MG63 (cell line): ENCODE measurements at regions not wholly inside any gene's neighbourhood (a gene's known extent, or its start where the extent isn't known, plus 50 kb on each side); places are given as distances from the start of the nearest gene placed in this dataset.

ENCODE experiments used
- DNase-seq: peaks from one replicate; pipeline ENCODE4 v3.0.0-alpha.2; 2020
- H3K27me3 ChIP-seq: fragments of 250-450 bp; sonication (Bioruptor Pico); 2 replicates; pipeline ENCODE4 v1.5.1; 2020; ENCODE audit warnings: mild to moderate bottlenecking, moderate library complexity
- H3K36me3 ChIP-seq: fragments of 250-450 bp; sonication (Bioruptor Pico); 2 replicates; pipeline ENCODE4 v1.5.1; 2020; ENCODE audit warnings: mild to moderate bottlenecking, moderate library complexity
- H3K4me3 ChIP-seq: fragments of 250-450 bp; sonication (Bioruptor Pico); 2 replicates; pipeline ENCODE4 v1.5.1; 2020; ENCODE audit warnings: mild to moderate bottlenecking, moderate library complexity
- H3K9me3 ChIP-seq: fragments of 250-450 bp; sonication (Bioruptor Pico); 2 replicates; pipeline ENCODE4 v1.5.1; 2020; ENCODE audit warnings: mild to moderate bottlenecking, moderate library complexity

GRCh38 chr10:131777162-131777561 lies 123.6 kb upstream of the PPP2R2D start:
- Histone ChIP-seq H3K4me3 (no peak overlapping the region), H3K36me3 (no peaks in the 10 kb centered on the region), H3K9me3 (peaks cover 3% of the 10 kb centered on the region; the same call in 1 of the 2 replicates), H3K27me3 (no peaks in the 10 kb centered on the region)
- DNase-seq: no peak

- Histone ChIP-seq H3K9me3 (peaks cover 3% of the 10 kb centered on the region; the same call in 1 of the 2 replicates), H3K36me3 (no peaks in the 10 kb centered on the region), H3K27me3 (no peaks in the 10 kb centered on the region), H3K4me3 (no peak overlapping the region)
- no peak for DNase-seq
These were observed 122.9 kb upstream of the PPP2R2D start for GRCh38 chr10:131777921-131778320.

- no peak overlapping the region for H3K4me3 ChIP-seq
- H3K9me3 ChIP-seq: peaks cover 3% of the 10 kb centered on the region; the same call in 1 of the 2 replicates
- H3K27me3 ChIP-seq: no peaks in the 10 kb centered on the region
- no peaks in the 10 kb centered on the region for H3K36me3 ChIP-seq
- DNase-seq: no peak
These were observed 122.4 kb upstream of the PPP2R2D start for GRCh38 chr10:131778385-131778784.

DNA sequence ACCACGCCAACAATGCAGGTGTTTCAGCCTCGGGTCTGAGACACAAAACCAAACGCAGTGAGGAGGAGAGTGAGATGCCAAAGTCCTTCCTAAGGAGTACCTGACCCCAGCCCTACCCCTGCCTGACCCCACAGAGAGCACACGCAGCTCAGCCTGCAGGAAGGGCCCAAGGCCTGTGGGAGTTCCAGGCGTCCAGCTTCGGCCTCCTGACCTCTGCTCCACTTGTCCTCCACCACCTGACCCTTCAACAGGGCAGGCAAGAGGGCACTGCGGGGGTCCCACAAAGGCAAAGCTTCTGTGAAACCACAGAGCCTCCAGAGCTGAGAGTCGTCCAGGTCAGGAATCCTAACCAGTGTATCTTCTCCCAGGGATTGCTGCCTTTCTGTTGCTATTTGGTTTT lies 122.0 kb upstream of the PPP2R2D start:
- no peaks in the 10 kb centered on the region for H3K36me3 ChIP-seq
- peaks cover 3% of the 10 kb centered on the region; the same call in 1 of the 2 replicates for H3K9me3 ChIP-seq
- no peaks in the 10 kb centered on the region for H3K27me3 ChIP-seq
- DNase-seq: no peak
- no peak overlapping the region for H3K4me3 ChIP-seq

- H3K9me3 ChIP-seq: peaks cover 3% of the 10 kb centered on the region; the same call in 1 of the 2 replicates
- no peak for DNase-seq
- no peak overlapping the region for H3K4me3 ChIP-seq
- H3K27me3 ChIP-seq: no peaks in the 10 kb centered on the region
- H3K36me3 ChIP-seq: no peaks in the 10 kb centered on the region
These were observed 121.0 kb upstream of the PPP2R2D start for GRCh38 chr10:131779661-131780394.

- Histone ChIP-seq H3K4me3 (no peak overlapping the region), H3K9me3 (peaks cover 3% of the 10 kb centered on the region; the same call in 1 of the 2 replicates), H3K27me3 (no peaks in the 10 kb centered on the region), H3K36me3 (no peaks in the 10 kb centered on the region)
- DNase-seq: no peak
These were observed 119.7 kb upstream of the PPP2R2D start for GRCh38 chr10:131781076-131781475.

GRCh38 chr10:131781791-131782190 lies 119.0 kb upstream of the PPP2R2D start:
- H3K36me3 ChIP-seq: no peaks in the 10 kb centered on the region
- no peaks in the 10 kb centered on the region for H3K27me3 ChIP-seq
- DNase-seq: no peak
- peaks cover 3% of the 10 kb centered on the region; the same call in 1 of the 2 replicates for H3K9me3 ChIP-seq
- no peak overlapping the region for H3K4me3 ChIP-seq

- no peaks in the 10 kb centered on the region for H3K9me3 ChIP-seq
These were observed 116.3 kb upstream of the PPP2R2D start for GRCh38 chr10:131784363-131785120.

DNA sequence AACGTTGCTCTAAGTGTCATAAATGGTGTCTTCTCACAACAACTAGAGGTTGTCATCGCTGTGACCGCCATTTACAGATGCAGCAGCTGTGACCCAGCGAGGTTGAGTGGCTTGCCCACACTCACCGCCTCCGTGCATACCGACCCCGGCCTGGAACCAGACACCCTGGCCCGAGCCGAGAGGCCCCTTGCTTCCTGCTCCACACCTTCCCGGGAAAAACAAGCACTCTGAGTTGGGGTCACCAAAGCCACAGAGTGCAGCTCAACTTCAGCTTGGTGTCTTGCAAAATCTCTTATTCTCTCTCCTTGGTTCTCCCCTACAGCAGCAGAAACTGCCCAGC lies 115.7 kb upstream of the PPP2R2D start:
- 0 out of 2 replicates have a peak, but pooled peaks cover 3% of the 10 kb centered on the region for H3K27me3 ChIP-seq
- no peak for DNase-seq
- H3K9me3 ChIP-seq: no peaks in the 10 kb centered on the region
- H3K4me3 ChIP-seq: no peak overlapping the region
- H3K36me3 ChIP-seq: no peaks in the 10 kb centered on the region

More at GRCh38 chr10:131784363-131785120, 116.3 kb upstream of the PPP2R2D start:
- 0 out of 2 replicates have a peak, but pooled peaks cover 3% of the 10 kb centered on the region for H3K27me3 ChIP-seq
- no peak for DNase-seq
- no peak overlapping the region for H3K4me3 ChIP-seq
- H3K36me3 ChIP-seq: no peaks in the 10 kb centered on the region

- no peak overlapping the region for H3K4me3 ChIP-seq
- no peaks in the 10 kb centered on the region for H3K36me3 ChIP-seq
- H3K9me3 ChIP-seq: no peaks in the 10 kb centered on the region
- H3K27me3 ChIP-seq: 0 out of 2 replicates have a peak, but pooled peaks cover 3% of the 10 kb centered on the region
- no peak for DNase-seq
These were observed 113.8 kb upstream of the PPP2R2D start for GRCh38 chr10:131786756-131787605.

GRCh38 chr10:131787961-131788360 lies 112.8 kb upstream of the PPP2R2D start:
- Histone ChIP-seq H3K27me3 (0 out of 2 replicates have a peak, but pooled peaks cover 3% of the 10 kb centered on the region), H3K36me3 (no peaks in the 10 kb centered on the region), H3K9me3 (no peaks in the 10 kb centered on the region), H3K4me3 (no peak overlapping the region)
- no peak for DNase-seq

GRCh38 chr10:131788386-131788785 lies 112.4 kb upstream of the PPP2R2D start:
- no peak for DNase-seq
- Histone ChIP-seq H3K36me3 (no peaks in the 10 kb centered on the region), H3K27me3 (0 out of 2 replicates have a peak, but pooled peaks cover 3% of the 10 kb centered on the region), H3K9me3 (no peaks in the 10 kb centered on the region), H3K4me3 (no peak overlapping the region)

GRCh38 chr10:131789516-131789915 lies 111.3 kb upstream of the PPP2R2D start:
- Histone ChIP-seq H3K9me3 (no peaks in the 10 kb centered on the region), H3K27me3 (0 out of 2 replicates have a peak, but pooled peaks cover 3% of the 10 kb centered on the region), H3K36me3 (no peaks in the 10 kb centered on the region), H3K4me3 (no peak overlapping the region)
- DNase-seq: no peak

- no peaks in the 10 kb centered on the region for H3K36me3 ChIP-seq
- no peak overlapping the region for H3K4me3 ChIP-seq
- DNase-seq: peak; percentile 32
- H3K27me3 ChIP-seq: 0 out of 2 replicates have a peak, but pooled peaks cover 3% of the 10 kb centered on the region
- H3K9me3 ChIP-seq: no peaks in the 10 kb centered on the region
These were observed 110.8 kb upstream of the PPP2R2D start for GRCh38 chr10:131790021-131790420.

GRCh38 chr10:131792011-131792651 lies 108.7 kb upstream of the PPP2R2D start:
- Histone ChIP-seq H3K27me3 (0 out of 2 replicates have a peak, but pooled peaks cover under 1% of the 10 kb centered on the region), H3K4me3 (no peak overlapping the region), H3K36me3 (no peaks in the 10 kb centered on the region), H3K9me3 (no peaks in the 10 kb centered on the region)
- no peak for DNase-seq

- H3K36me3 ChIP-seq: no peaks in the 10 kb centered on the region
- H3K27me3 ChIP-seq: no peaks in the 10 kb centered on the region
- no peak overlapping the region for H3K4me3 ChIP-seq
- DNase-seq: no peak
- H3K9me3 ChIP-seq: no peaks in the 10 kb centered on the region
These were observed 108.0 kb upstream of the PPP2R2D start for GRCh38 chr10:131792809-131793208.
